ENCODE measurements at regions not wholly inside any gene's neighbourhood (a gene's known extent, or its start where the extent isn't known, plus 50 kb on each side); places are given as distances from the start of the nearest gene placed in this dataset.

- TF ChIP-seq CTCF (IDR thresholded peaks at IDR 0.05; ENCODE audit: unreplicated experiment) = no peak
- Mint-ChIP-seq H3K36me3 (ENCODE audit: insufficient read depth, unreplicated experiment) (no peaks in the 10 kb centered on the region), H3K27me3 (ENCODE audit: insufficient read depth, unreplicated experiment) (no peaks in the 10 kb centered on the region), H3K9me3 (ENCODE audit: unreplicated experiment) (no peaks in the 10 kb centered on the region), H3K4me3 (ENCODE audit: unreplicated experiment) (no peak overlapping the region), H3K27ac (ENCODE audit: low read depth, unreplicated experiment) (no peak overlapping the region), H3K4me1 (ENCODE audit: insufficient read depth, unreplicated experiment) (no peaks in the 10 kb centered on the region)
- no TSS peak for BruUV-seq (replicated peaks)
- no peak for DNase-seq (ENCODE audit: unreplicated experiment)
- intact Hi-C loops (cut with micrococcal nuclease) = no loop called here
- CTCF ChIA-PET = interaction anchor here (1.6 kb wide), 1 partner anchor 66 kb away, joined by 10 read pairs; no protein-coding TSS in a partner anchor
- POLR2A ChIA-PET = no interaction called here
These were observed 109.3 kb downstream of the BOD1 start for GRCh38 chr5:173507171-173507570.

GRCh38 chr5:173505634-173506033, 110.8 kb downstream of the BOD1 start:
- ChIA-PET CTCF (interaction anchor here (1.3 kb wide), 1 partner anchor 10 kb away, joined by 4 read pairs; no protein-coding TSS in a partner anchor), POLR2A (interaction anchor here (1.0 to 1.4 kb wide), 2 partner anchors 9 to 12 kb away, joined by 3 read pairs; no protein-coding TSS in a partner anchor)
- Mint-ChIP-seq H3K27ac (ENCODE audit: low read depth, unreplicated experiment) (no peak overlapping the region), H3K27me3 (ENCODE audit: insufficient read depth, unreplicated experiment) (no peaks in the 10 kb centered on the region), H3K4me3 (ENCODE audit: unreplicated experiment) (no peak overlapping the region), H3K36me3 (ENCODE audit: insufficient read depth, unreplicated experiment) (no peaks in the 10 kb centered on the region), H3K4me1 (ENCODE audit: insufficient read depth, unreplicated experiment) (no peaks in the 10 kb centered on the region), H3K9me3 (ENCODE audit: unreplicated experiment) (no peaks in the 10 kb centered on the region)
- DNase-seq (ENCODE audit: unreplicated experiment) = no peak
- intact Hi-C loops (cut with micrococcal nuclease) = no loop called here
- TF ChIP-seq CTCF (IDR thresholded peaks at IDR 0.05; ENCODE audit: unreplicated experiment) = no peak
- BruUV-seq (replicated peaks) = no TSS peak

GRCh38 chr5:173501922-173502321, 114.5 kb downstream of the BOD1 start:
- intact Hi-C loops (cut with micrococcal nuclease) = no loop called here
- Mint-ChIP-seq H3K36me3 (ENCODE audit: insufficient read depth, unreplicated experiment) (no peaks in the 10 kb centered on the region), H3K4me1 (ENCODE audit: insufficient read depth, unreplicated experiment) (peaks cover 9% of the 10 kb centered on the region), H3K27ac (ENCODE audit: low read depth, unreplicated experiment) (no peak overlapping the region), H3K9me3 (ENCODE audit: unreplicated experiment) (no peaks in the 10 kb centered on the region), H3K27me3 (ENCODE audit: insufficient read depth, unreplicated experiment) (no peaks in the 10 kb centered on the region), H3K4me3 (ENCODE audit: unreplicated experiment) (no peak overlapping the region)
- no peak for DNase-seq (ENCODE audit: unreplicated experiment)
- no TSS peak for BruUV-seq (replicated peaks)
- ChIA-PET POLR2A (no interaction called here), CTCF (no interaction called here)
- TF ChIP-seq CTCF (IDR thresholded peaks at IDR 0.05; ENCODE audit: unreplicated experiment) = no peak

- no peaks in the 10 kb centered on the region for H3K9me3 Mint-ChIP-seq (ENCODE audit: unreplicated experiment)
- intact Hi-C loops (cut with micrococcal nuclease) = no loop called here
- H3K27me3 Mint-ChIP-seq (ENCODE audit: insufficient read depth, unreplicated experiment) = no peaks in the 10 kb centered on the region
- no peak overlapping the region for H3K27ac Mint-ChIP-seq (ENCODE audit: low read depth, unreplicated experiment)
- ChIA-PET CTCF (no interaction called here), POLR2A (no interaction called here)
- no peaks in the 10 kb centered on the region for H3K36me3 Mint-ChIP-seq (ENCODE audit: insufficient read depth, unreplicated experiment)
- TF ChIP-seq CTCF (IDR thresholded peaks at IDR 0.05; ENCODE audit: unreplicated experiment) = no peak
- BruUV-seq (replicated peaks) = no TSS peak
- H3K4me3 Mint-ChIP-seq (ENCODE audit: unreplicated experiment) = no peak overlapping the region
- peaks cover 9% of the 10 kb centered on the region for H3K4me1 Mint-ChIP-seq (ENCODE audit: insufficient read depth, unreplicated experiment)
- DNase-seq (ENCODE audit: unreplicated experiment) = peak; percentile 17
These were observed 115.2 kb downstream of the BOD1 start for GRCh38 chr5:173501271-173501670.

Measured in MCF 10A (cell line).